H9 (cell line): ENCODE measurements at regions not wholly inside any gene's neighbourhood (a gene's known extent, or its start where the extent isn't known, plus 50 kb on each side); places are given as distances from the start of the nearest gene placed in this dataset.

Experiments
- DNase-seq: peaks from one replicate; pipeline ENCODE4 v3.0.0-alpha.2; 2017
- H2AFZ ChIP-seq: one replicate; pipeline ENCODE4 v1.6.1; 2013; ENCODE audit warnings: mild to moderate bottlenecking, low read length, control low read depth, moderate library complexity
- H2AK5ac ChIP-seq: 2 replicates; pipeline ENCODE4 v1.6.1; 2013; ENCODE audit warnings: low read length, control low read depth, mixed read lengths; ENCODE audit not compliant: insufficient read length
- H2BK120ac ChIP-seq: one replicate; pipeline ENCODE4 v1.6.1; 2013; ENCODE audit warnings: low read depth, mild to moderate bottlenecking, low read length, control low read depth, inconsistent platforms; ENCODE audit not compliant: poor library complexity, severe bottlenecking
- H2BK12ac ChIP-seq: 2 replicates; pipeline ENCODE4 v1.6.1; 2013; ENCODE audit warnings: low read length, control low read depth, mixed read lengths, low read depth; ENCODE audit not compliant: insufficient read length
- H2BK15ac ChIP-seq: 2 replicates; pipeline ENCODE4 v1.6.1; 2013; ENCODE audit warnings: low read depth, low read length, control low read depth
- H2BK20ac ChIP-seq: one replicate; pipeline ENCODE4 v1.6.1; 2013; ENCODE audit warnings: low read depth, mild to moderate bottlenecking, low read length, control low read depth, inconsistent platforms; ENCODE audit not compliant: poor library complexity, severe bottlenecking
- H2BK5ac ChIP-seq: 2 replicates; pipeline ENCODE4 v1.6.1; 2013; ENCODE audit warnings: low read length, control low read depth, mixed read lengths; ENCODE audit not compliant: insufficient read length
- H3K14ac ChIP-seq: 2 replicates; pipeline ENCODE4 v1.6.1; 2013; ENCODE audit warnings: low read length, control low read depth; ENCODE audit not compliant: insufficient read depth
- H3K18ac ChIP-seq: 2 replicates; pipeline ENCODE4 v1.6.1; 2013; ENCODE audit warnings: low read depth, mild to moderate bottlenecking, mixed read lengths, low read length, control low read depth; ENCODE audit not compliant: insufficient read length
- H3K23ac ChIP-seq: 2 replicates; pipeline ENCODE4 v1.6.1; 2013; ENCODE audit warnings: low read length, control low read depth, mixed read lengths, low read depth; ENCODE audit not compliant: insufficient read length
- H3K23me2 ChIP-seq: 2 replicates; pipeline ENCODE4 v1.6.1; 2013; ENCODE audit warnings: low read depth, mild to moderate bottlenecking, mixed read lengths, low read length, control low read depth; ENCODE audit not compliant: insufficient read length, poor library complexity, severe bottlenecking
- H3K27ac ChIP-seq: 2 replicates; pipeline ENCODE4 v1.5.1; 2013; ENCODE audit warnings: low read length, control low read depth, mixed read lengths, low read depth; ENCODE audit not compliant: insufficient read length
- H3K27me3 ChIP-seq: 2 replicates; pipeline ENCODE4 v1.6.1; 2013; ENCODE audit warnings: low read length, control low read depth, inconsistent platforms; ENCODE audit not compliant: insufficient read depth
- H3K4ac ChIP-seq: 2 replicates; pipeline ENCODE4 v1.6.1; 2013; ENCODE audit warnings: low read depth, mild to moderate bottlenecking, control low read depth, inconsistent platforms, low read length, moderate library complexity
- H3K4me1 ChIP-seq: 2 replicates; pipeline ENCODE4 v1.6.1; 2013; ENCODE audit warnings: low read length, control low read depth, inconsistent platforms; ENCODE audit not compliant: insufficient read depth
- H3K4me2 ChIP-seq: 2 replicates; pipeline ENCODE4 v1.6.1; 2013; ENCODE audit warnings: low read length, control low read depth, mixed read lengths; ENCODE audit not compliant: insufficient read length, insufficient read depth
- H3K56ac ChIP-seq: 2 replicates; pipeline ENCODE4 v1.6.1; 2013; ENCODE audit warnings: low read depth, mild to moderate bottlenecking, mixed read lengths, low read length, control low read depth; ENCODE audit not compliant: insufficient read length
- H3K79me1 ChIP-seq: 2 replicates; pipeline ENCODE4 v1.6.1; 2013; ENCODE audit warnings: low read depth, mild to moderate bottlenecking, moderate library complexity, low read length, control low read depth, inconsistent platforms; ENCODE audit not compliant: insufficient read depth, poor library complexity, severe bottlenecking
- H3K79me2 ChIP-seq: 2 replicates; pipeline ENCODE4 v1.6.1; 2013; ENCODE audit warnings: low read length, control low read depth, inconsistent platforms; ENCODE audit not compliant: insufficient read depth
- H3K9ac ChIP-seq: 2 replicates; pipeline ENCODE4 v1.6.1; 2013; ENCODE audit warnings: low read length, control low read depth, mixed read lengths; ENCODE audit not compliant: insufficient read length; ENCODE audit errors: extremely low read depth
- H3K9me3 ChIP-seq: one replicate; pipeline ENCODE4 v1.6.1; 2013; ENCODE audit warnings: low read depth, low read length, inconsistent platforms; ENCODE audit not compliant: control insufficient read depth
- H3T11ph ChIP-seq: one replicate; pipeline ENCODE4 v1.6.1; 2013; ENCODE audit warnings: mild to moderate bottlenecking, low read length, control low read depth, inconsistent platforms
- H4K20me1 ChIP-seq: one replicate; pipeline ENCODE4 v1.6.1; 2013; ENCODE audit not compliant: control insufficient read depth, insufficient read length, insufficient read depth
- H4K5ac ChIP-seq: 2 replicates; pipeline ENCODE4 v1.6.1; 2013; ENCODE audit warnings: low read depth, mild to moderate bottlenecking, mixed read lengths, low read length, control low read depth; ENCODE audit not compliant: insufficient read length
- H4K8ac ChIP-seq: replicated peaks from 2 replicates; pipeline ENCODE4 v1.6.1; 2013; ENCODE audit warnings: low read length, control low read depth, mixed read lengths, low read depth; ENCODE audit not compliant: insufficient read length
- H4K91ac ChIP-seq: 2 replicates; pipeline ENCODE4 v1.6.1; 2013; ENCODE audit warnings: low read depth, mild to moderate bottlenecking, moderate library complexity, mixed read lengths, low read length, control low read depth; ENCODE audit not compliant: insufficient read length
- H3K27ac Mint-ChIP-seq, 3 experiments: 2 replicates in 2 of 3; 3 replicates in 1 of 3; pipeline ENCODE4 v1.8.0; 2020 to 2021; ENCODE audit warnings: mixed read lengths in 3 of 3, mild to moderate bottlenecking in 1 of 3, moderate library complexity in 1 of 3
- H3K27me3 Mint-ChIP-seq: 2 replicates; pipeline ENCODE4 v1.8.0; 2021; ENCODE audit warnings: low read depth, mild to moderate bottlenecking, moderate library complexity, mixed read lengths
- H3K36me3 Mint-ChIP-seq, 3 experiments: 2 replicates in 2 of 3; 3 replicates in 1 of 3; pipeline ENCODE4 v1.8.0; 2020 to 2021; ENCODE audit warnings: low read depth in 3 of 3, mixed read lengths in 3 of 3; ENCODE audit not compliant: insufficient read depth in 1 of 3
- H3K4me1 Mint-ChIP-seq, 2 experiments: 2 replicates each; pipeline ENCODE4 v1.8.0; 2020; ENCODE audit warnings: mixed read lengths in 2 of 2
- H3K4me3 Mint-ChIP-seq, 2 experiments: 2 replicates in 1 of 2; 3 replicates in 1 of 2; pipeline ENCODE4 v1.8.0; 2020 to 2021; ENCODE audit warnings: mild to moderate bottlenecking in 2 of 2, mixed read lengths in 2 of 2, moderate library complexity in 1 of 2
- H3K9me3 Mint-ChIP-seq, 2 experiments: 2 replicates in 1 of 2; 3 replicates in 1 of 2; pipeline ENCODE4 v1.8.0; 2020; ENCODE audit warnings: mild to moderate bottlenecking in 2 of 2, mixed read lengths in 2 of 2, moderate library complexity in 1 of 2
- CTCF ChIP-seq: fragments of 200-600 bp; sonication (generic); conservative IDR thresholded peaks from 3 replicates; pipeline ENCODE4 v1.8.0; 2021; ENCODE audit warnings: antibody characterized with exemption, mild to moderate bottlenecking
- WGBS: extraction: QIAGEN DNeasy Blood & Tissue Kit; methylation state at CpG from one replicate; pipeline ENCODE4 v1.1.7; 2013; ENCODE audit warnings: missing lambda C conversion rate, low lambda C conversion rate, mixed read lengths; ENCODE audit not compliant: insufficient read length; ENCODE audit errors: extremely low coverage; 5-methylcytosine and 5-hydroxymethylcytosine counted together

GRCh38 chr1:177659281-177659680 is 310.6 kb downstream of the SEC16B start:
- no peak for DNase-seq
- no peak overlapping the region for H3K9ac ChIP-seq
- no peaks in the 10 kb centered on the region for H3K79me1 ChIP-seq
- H3K18ac ChIP-seq = no peak overlapping the region
- H3K9me3 ChIP-seq = no peaks in the 10 kb centered on the region
- no peak overlapping the region for H2AFZ ChIP-seq
- Mint-ChIP-seq H3K27ac (no peak overlapping the region), H3K4me1 (peaks cover 11 to 13% of the 10 kb centered on the region in 2 experiments), H3K9me3 (peaks cover 9% of the 10 kb centered on the region in 2 experiments), H3K36me3 (peaks cover 0 to 7% (median 5%) of the 10 kb centered on the region in 3 experiments; a peak in 4 of 7 replicates), H3K4me3 (no peak overlapping the region), H3K27me3 (no peaks in the 10 kb centered on the region)
- no peak overlapping the region for H2BK5ac ChIP-seq
- H4K8ac ChIP-seq = no peak overlapping the region
- H2BK12ac ChIP-seq = no peak overlapping the region
- no peak for TF ChIP-seq CTCF
- no peak overlapping the region for H2AK5ac ChIP-seq
- no peak overlapping the region for H3K4ac ChIP-seq
- H3K56ac ChIP-seq = no peak overlapping the region
- no peak overlapping the region for H3K14ac ChIP-seq
- H3T11ph ChIP-seq = no peak overlapping the region
- H3K23me2 ChIP-seq = no peaks in the 10 kb centered on the region
- no peaks in the 10 kb centered on the region for H3K27me3 ChIP-seq
- H3K27ac ChIP-seq = no peak overlapping the region
- H4K20me1 ChIP-seq = no peaks in the 10 kb centered on the region
- H3K4me2 ChIP-seq = no peak overlapping the region
- H2BK120ac ChIP-seq = no peak overlapping the region
- no CpG with 5 or more reads among the region's 4 CpGs for WGBS
- H4K5ac ChIP-seq = no peak overlapping the region
- H3K4me1 ChIP-seq = peaks cover 4% of the 10 kb centered on the region; the same call in 1 of the 2 replicates
- no peaks in the 10 kb centered on the region for H3K79me2 ChIP-seq
- H2BK15ac ChIP-seq = no peak overlapping the region
- H3K23ac ChIP-seq = no peak overlapping the region
- no peak overlapping the region for H4K91ac ChIP-seq
- no peak overlapping the region for H2BK20ac ChIP-seq
